IgD-negative memory B cell (primary cell): ENCODE measurements at regions not wholly inside any gene's neighbourhood (a gene's known extent, or its start where the extent isn't known, plus 50 kb on each side); places are given as distances from the start of the nearest gene placed in this dataset.

Experiments used
- H3K27ac Mint-ChIP-seq, 3 donors: one replicate each; pipeline ENCODE4 v1.8.0; 2020 to 2022; ENCODE audit warnings: mild to moderate bottlenecking in 3 of 3, mixed read lengths in 3 of 3, moderate library complexity in 1 of 3
- H3K27me3 Mint-ChIP-seq: one replicate; pipeline ENCODE4 v1.8.0; 2021; ENCODE audit warnings: mixed read lengths
- H3K36me3 Mint-ChIP-seq: one replicate; pipeline ENCODE4 v1.8.0; 2020; ENCODE audit warnings: mild to moderate bottlenecking, mixed read lengths
- H3K4me1 Mint-ChIP-seq, 3 donors: one replicate each; pipeline ENCODE4 v1.8.0; 2020 to 2022; ENCODE audit warnings: mixed read lengths in 3 of 3, mild to moderate bottlenecking in 1 of 3
- H3K4me3 Mint-ChIP-seq, 4 donors: one replicate each; pipeline ENCODE4 v1.8.0; 2020 to 2022; ENCODE audit warnings: mild to moderate bottlenecking in 4 of 4, mixed read lengths in 4 of 4, moderate library complexity in 3 of 4
- H3K9me3 Mint-ChIP-seq, 3 donors: one replicate each; pipeline ENCODE4 v1.8.0; 2020 to 2021; ENCODE audit warnings: mixed read lengths in 3 of 3, mild to moderate bottlenecking in 1 of 3

DNA sequence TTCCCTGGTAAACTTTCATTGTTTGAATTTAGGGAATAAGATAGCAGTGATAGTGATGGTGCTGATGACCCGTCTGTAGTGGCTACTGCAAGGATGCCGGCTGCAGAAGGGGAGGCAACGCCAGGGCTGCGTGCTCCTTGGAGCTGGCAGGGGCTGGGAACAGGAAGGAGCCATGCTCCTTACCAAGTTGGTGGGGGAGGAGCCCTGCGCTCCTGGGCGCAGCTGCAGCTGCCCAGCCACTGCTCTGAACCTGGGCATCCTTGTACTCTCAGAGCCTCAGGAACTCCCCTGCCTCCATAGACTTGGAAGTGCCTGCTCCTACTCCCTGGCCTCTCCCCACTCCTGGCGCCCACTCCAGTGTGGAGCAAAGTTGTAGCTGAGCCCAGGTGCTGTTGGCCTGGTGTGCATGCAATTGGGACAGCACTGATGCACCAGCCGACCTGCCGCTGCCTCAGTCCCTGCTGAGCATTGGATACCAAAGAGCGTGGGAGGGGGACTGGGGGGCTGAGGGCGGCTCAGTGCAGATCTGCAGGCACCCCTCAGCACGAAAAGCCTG, 585.1 kb upstream of the FAM174A start:
- Mint-ChIP-seq H3K36me3 (no peaks in the 10 kb centered on the region), H3K4me3 (no peak overlapping the region), H3K9me3 (peaks cover 0 to 4% (median 0%) of the 10 kb centered on the region in 3 donors), H3K27me3 (no peaks in the 10 kb centered on the region), H3K27ac (no peak overlapping the region), H3K4me1 (no peaks in the 10 kb centered on the region)

DNA sequence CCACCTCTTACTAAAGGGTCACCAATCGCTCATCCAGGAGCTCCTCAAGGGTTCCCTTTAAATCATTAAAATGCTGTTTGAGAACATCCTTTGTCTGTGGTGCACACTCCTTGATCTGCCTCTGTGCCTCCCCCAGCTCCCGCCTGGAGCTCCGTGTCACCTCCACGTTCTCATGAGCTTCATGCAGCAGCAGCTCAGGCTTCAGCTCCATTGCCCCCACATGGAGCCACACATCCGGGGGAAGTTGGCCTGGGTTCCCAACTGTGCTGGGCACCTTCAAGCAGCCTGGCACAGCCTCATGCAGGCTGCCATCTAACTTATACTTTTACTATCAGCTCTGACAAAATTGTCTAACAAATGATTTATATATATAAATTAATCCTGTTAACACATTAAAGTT, 585.8 kb upstream of the FAM174A start:
- Mint-ChIP-seq H3K4me3 (no peak overlapping the region), H3K4me1 (no peaks in the 10 kb centered on the region), H3K27me3 (no peaks in the 10 kb centered on the region), H3K36me3 (no peaks in the 10 kb centered on the region), H3K9me3 (no peaks in the 10 kb centered on the region), H3K27ac (no peak overlapping the region)

DNA sequence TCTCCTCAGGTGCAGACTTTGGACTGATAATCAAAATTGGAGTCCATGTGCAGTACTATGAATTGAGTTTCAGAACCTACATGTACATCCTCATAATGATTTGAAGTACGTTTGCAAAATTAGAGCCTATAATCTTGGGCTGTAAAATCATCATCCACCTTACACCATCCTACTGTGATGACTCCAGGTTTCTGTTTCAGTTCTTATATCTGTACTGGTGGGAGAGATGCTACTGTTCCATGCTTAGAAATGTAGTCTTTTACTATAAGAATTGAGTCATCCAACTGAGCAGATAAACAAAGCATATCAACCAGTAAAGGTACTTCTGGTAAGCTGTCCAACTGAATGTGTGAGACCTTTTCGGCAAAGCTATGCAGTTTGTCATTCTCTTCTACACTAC, 586.3 kb upstream of the FAM174A start:
- no peaks in the 10 kb centered on the region for H3K27me3 Mint-ChIP-seq
- H3K4me3 Mint-ChIP-seq: no peak overlapping the region
- H3K9me3 Mint-ChIP-seq: no peaks in the 10 kb centered on the region
- no peaks in the 10 kb centered on the region for H3K4me1 Mint-ChIP-seq
- no peaks in the 10 kb centered on the region for H3K36me3 Mint-ChIP-seq
- no peak overlapping the region for H3K27ac Mint-ChIP-seq

DNA sequence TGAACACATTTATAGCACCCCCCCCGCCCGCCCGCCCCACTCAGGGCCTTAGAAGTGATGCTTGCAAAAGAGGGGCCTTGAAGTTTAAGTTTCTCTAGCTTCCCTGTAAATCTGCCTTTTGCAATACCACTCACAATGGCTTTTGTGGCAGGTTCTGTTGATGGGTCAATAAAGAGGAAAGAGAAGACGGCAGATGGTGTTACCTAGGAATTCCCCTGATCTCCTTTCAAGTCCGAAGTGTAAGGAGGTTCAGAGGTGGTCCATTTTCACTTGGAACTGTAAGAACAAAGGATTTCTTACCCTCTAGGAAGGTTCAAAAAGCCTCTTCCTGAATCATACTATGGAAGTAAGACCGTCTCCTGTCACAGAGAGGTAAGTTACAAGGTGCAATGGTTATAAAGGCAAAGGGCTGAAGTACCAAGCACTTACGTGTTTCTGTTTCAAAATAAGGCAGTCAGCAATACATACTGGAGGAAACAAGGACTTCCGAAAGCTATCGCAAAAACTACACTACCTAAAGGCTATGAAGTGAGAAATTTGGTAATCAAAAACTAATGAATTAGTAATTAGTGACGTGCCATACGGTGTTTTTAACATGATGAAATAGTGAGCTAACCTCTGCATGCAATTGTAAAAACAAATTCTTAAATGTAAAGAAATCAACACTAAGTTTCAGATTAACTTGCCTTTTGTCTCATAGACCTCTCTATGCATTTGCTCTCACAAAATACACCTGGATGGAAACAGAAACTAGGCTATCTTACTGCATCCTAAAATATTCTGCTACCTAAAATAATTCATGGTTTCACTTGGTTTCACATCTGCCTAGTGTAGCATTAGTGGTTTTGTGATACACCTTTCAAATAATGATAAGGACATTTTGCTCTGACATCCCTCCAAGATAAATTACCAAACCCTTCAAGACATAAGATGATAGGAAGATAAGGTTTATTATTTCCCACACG, 589.4 kb upstream of the FAM174A start:
- Mint-ChIP-seq H3K4me3 (no peak overlapping the region), H3K27me3 (no peaks in the 10 kb centered on the region), H3K4me1 (no peaks in the 10 kb centered on the region), H3K36me3 (no peaks in the 10 kb centered on the region), H3K27ac (no peak overlapping the region), H3K9me3 (no peaks in the 10 kb centered on the region)

DNA sequence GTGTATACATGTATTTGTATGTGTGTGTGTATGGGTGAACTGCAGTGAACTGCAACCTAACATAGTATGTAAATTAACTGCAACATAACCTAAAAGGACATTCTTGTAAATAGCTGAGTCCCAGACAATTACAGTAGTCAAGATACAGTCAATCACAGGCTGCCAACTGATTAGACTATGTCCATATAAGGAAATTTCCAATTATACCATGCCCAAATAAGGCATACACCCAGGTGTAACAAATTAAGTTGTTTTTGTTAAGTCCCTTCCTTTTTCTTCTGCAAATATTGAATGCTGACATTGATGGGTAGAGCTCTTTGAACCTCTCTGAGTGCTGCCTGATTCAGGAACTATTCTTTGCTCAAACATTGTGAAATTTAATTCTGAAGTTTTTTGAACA, 594.6 kb upstream of the FAM174A start:
- H3K36me3 Mint-ChIP-seq: no peaks in the 10 kb centered on the region
- no peak overlapping the region for H3K27ac Mint-ChIP-seq
- H3K27me3 Mint-ChIP-seq: no peaks in the 10 kb centered on the region
- no peak overlapping the region for H3K4me3 Mint-ChIP-seq
- H3K9me3 Mint-ChIP-seq: no peaks in the 10 kb centered on the region
- H3K4me1 Mint-ChIP-seq: no peaks in the 10 kb centered on the region

DNA sequence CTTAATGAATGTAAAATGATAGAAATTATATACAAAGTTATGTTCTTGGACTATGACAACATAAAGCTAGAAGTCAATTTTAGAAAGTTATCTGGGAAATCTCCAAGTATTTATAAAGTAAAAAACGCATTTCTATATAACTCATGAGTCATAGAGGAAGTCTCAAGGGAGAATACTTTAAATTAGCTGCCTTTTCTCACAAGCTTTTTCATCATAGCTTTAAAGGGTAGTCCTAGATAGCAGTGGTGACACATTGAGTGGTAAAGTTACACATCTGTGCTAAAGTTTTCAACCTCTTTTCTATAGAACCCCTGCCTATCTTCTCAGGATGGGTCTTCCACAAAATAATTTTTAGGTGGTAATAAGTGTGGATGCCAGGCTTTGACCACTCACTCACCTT, 598.3 kb upstream of the FAM174A start:
- H3K36me3 Mint-ChIP-seq: no peaks in the 10 kb centered on the region
- no peak overlapping the region for H3K4me3 Mint-ChIP-seq
- H3K27ac Mint-ChIP-seq: no peak overlapping the region
- H3K27me3 Mint-ChIP-seq: no peaks in the 10 kb centered on the region
- H3K4me1 Mint-ChIP-seq: no peaks in the 10 kb centered on the region
- peaks cover 0 to 3% (median 0%) of the 10 kb centered on the region in 3 donors for H3K9me3 Mint-ChIP-seq

DNA sequence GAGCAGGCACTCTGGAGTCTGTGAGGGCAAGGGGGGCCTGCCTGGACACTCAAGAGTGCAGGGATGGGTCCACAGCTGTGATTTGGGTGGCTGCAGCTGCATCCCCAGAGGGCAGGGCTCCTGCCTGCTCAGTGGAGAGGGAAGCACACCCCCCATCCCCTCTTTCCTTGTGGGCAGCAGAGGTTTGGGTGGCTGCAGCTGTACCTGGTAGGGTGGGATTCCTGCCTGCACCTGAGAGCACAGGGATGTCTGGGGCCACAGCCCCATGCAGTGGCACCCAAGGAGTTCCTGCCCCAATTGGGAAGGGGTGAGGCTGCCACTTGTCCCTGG, 605.4 kb upstream of the FAM174A start:
- H3K4me3 Mint-ChIP-seq: no peak overlapping the region
- H3K4me1 Mint-ChIP-seq: no peaks in the 10 kb centered on the region
- H3K36me3 Mint-ChIP-seq: no peaks in the 10 kb centered on the region
- H3K27me3 Mint-ChIP-seq: no peaks in the 10 kb centered on the region
- H3K27ac Mint-ChIP-seq: no peak overlapping the region
- peaks cover 0 to 4% (median 0%) of the 10 kb centered on the region in 3 donors for H3K9me3 Mint-ChIP-seq

DNA sequence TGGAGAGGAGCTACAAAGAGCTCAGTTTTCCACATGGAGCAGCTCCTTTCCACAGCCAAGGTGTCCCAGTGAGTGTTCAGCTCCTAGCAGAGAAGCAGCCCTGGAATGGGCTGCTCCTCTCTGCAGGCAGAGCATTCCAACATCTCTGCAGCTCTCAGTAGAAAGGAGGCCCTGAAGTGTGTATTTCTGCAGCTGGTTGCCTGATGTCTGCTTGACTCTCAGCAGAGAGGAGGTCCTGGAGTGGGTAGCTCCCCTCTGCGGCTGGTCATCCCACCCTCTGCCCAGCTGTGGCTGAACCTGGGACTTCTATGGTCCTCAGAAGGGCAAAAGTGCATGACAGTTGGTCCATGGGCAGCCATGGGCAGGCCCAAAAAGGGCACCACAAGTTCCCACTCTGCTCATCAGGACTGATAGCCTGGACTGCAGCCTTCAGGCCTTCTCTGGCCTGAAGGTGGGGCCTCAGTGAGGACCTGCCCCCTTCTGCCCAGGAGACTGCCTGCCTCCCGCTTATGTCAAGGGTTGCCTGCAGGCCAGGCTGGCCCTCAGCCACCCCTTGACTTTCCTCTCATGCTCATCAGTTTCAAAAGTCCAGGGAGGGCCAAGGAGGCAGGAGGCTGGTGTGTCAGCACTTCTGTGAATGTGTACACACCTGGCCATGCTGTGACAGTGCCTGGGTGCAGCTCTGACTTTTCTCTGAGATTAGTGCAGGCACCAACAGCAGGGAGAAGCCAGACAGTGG, 605.9 kb upstream of the FAM174A start:
- peaks cover 0 to 4% (median 0%) of the 10 kb centered on the region in 3 donors for H3K9me3 Mint-ChIP-seq
- no peaks in the 10 kb centered on the region for H3K4me1 Mint-ChIP-seq
- no peaks in the 10 kb centered on the region for H3K27me3 Mint-ChIP-seq
- H3K36me3 Mint-ChIP-seq: no peaks in the 10 kb centered on the region
- no peak overlapping the region for H3K4me3 Mint-ChIP-seq
- no peak overlapping the region for H3K27ac Mint-ChIP-seq

DNA sequence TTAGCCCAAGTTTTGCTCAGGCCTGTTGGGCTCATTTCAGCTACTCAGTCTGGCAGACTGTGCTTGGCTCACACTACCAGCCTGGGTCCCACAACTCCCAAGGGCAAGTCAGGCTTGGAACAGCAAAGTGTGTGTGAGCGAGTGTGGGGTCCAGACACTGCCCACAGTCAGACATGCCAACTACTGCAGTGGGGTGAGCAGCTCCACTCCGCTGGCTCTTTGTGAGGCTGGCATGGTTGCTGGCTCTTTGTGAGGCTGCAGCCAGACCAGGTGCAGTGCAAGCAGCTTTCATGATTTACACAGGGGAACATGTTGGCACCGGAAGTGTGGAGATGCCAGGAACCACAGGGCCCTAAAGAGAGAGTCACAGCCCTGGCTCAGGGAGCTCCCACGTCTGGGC, 606.7 kb upstream of the FAM174A start:
- Mint-ChIP-seq H3K27ac (no peak overlapping the region), H3K9me3 (peaks cover 0 to 4% (median 0%) of the 10 kb centered on the region in 3 donors), H3K36me3 (no peaks in the 10 kb centered on the region), H3K27me3 (no peaks in the 10 kb centered on the region), H3K4me1 (no peaks in the 10 kb centered on the region), H3K4me3 (no peak overlapping the region)

DNA sequence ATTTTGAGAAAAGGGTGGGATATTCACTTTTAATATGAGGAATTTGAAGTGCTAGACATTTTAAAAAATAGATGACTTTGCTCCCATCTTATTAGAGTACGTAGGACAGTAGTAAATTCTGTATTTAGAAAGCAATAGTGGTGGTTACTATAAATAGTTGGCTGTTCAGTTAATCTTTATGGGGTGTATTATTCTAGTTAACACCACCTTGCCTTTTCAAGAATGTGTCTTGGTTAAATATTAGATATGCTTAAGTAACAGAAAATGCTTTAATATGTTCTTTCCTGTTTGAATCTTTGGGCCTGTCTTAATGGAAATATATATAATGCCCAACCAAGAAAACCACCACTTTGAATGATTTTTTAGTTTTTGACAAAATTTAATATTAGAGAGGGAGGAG, 608.7 kb upstream of the FAM174A start:
- Mint-ChIP-seq H3K27ac (no peak overlapping the region), H3K36me3 (no peaks in the 10 kb centered on the region), H3K4me3 (no peak overlapping the region), H3K9me3 (peaks cover 0 to 1% (median 0%) of the 10 kb centered on the region in 3 donors), H3K4me1 (no peaks in the 10 kb centered on the region), H3K27me3 (no peaks in the 10 kb centered on the region)

DNA sequence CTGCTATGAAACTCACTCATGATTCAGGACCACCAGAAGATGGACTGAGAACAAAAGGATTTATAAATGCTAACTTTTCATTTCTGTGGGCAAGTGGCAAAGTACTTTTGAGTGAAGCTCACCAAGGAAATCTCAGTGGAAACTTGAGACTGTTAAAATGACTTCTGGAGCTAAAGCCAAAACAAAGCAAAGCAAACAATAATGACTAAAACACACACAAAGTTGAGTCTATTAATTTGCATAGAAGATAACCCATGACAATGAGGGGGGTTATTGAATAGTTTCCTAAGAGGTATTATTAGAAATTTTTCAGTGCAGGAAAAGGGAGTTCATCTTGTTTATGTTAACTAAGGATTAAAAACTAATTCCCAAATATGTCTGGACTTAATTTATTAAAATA, 612.8 kb upstream of the FAM174A start:
- no peak overlapping the region for H3K27ac Mint-ChIP-seq
- H3K9me3 Mint-ChIP-seq: no peaks in the 10 kb centered on the region
- no peaks in the 10 kb centered on the region for H3K36me3 Mint-ChIP-seq
- H3K4me1 Mint-ChIP-seq: no peaks in the 10 kb centered on the region
- H3K4me3 Mint-ChIP-seq: no peak overlapping the region
- no peaks in the 10 kb centered on the region for H3K27me3 Mint-ChIP-seq

DNA sequence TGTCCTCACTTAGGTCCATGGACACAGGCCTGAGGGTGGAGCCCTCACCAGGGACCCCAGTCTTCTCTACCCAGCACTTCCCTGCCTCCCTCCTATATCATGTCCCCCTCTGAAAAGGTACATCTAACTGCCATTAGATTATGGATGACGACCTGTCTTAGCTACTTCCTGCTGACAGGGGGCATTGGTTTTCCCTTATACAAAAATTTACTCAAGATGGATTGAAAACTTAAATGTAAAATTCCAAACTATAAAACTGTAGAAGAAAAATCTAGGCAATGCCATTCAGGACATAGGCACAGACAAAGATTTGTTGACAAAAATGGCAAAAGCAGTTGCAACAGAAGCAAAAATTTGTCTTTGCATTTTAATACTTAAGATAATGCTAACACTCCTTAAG, 623.2 kb upstream of the FAM174A start:
- Mint-ChIP-seq H3K9me3 (peaks cover 0 to 5% (median 3%) of the 10 kb centered on the region in 3 donors), H3K4me1 (no peaks in the 10 kb centered on the region), H3K36me3 (no peaks in the 10 kb centered on the region)

DNA sequence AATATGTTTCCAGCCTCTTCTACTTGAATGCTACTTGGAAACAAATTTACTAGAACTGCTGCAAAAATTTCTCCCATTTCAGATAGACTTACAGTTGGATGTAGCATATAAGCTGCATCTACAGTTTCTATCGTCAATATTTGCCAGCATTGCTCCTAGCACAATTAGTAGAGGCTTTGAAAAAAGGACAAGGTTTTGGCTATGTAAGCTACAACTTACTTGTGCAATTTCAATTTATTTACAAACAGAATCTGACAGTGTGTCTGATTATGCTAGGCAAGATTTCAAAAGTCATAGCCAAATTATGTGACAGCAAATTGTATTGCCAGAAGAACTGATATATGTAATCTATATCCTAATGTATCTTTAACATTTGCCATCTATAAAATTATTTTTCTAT, 628.4 kb upstream of the FAM174A start:
- no peak overlapping the region for H3K4me3 Mint-ChIP-seq
- no peaks in the 10 kb centered on the region for H3K4me1 Mint-ChIP-seq
- H3K27ac Mint-ChIP-seq: no peak overlapping the region
- H3K36me3 Mint-ChIP-seq: no peaks in the 10 kb centered on the region
- H3K9me3 Mint-ChIP-seq: peaks cover 0 to 7% (median 5%) of the 10 kb centered on the region in 3 donors
- H3K27me3 Mint-ChIP-seq: no peaks in the 10 kb centered on the region

More for the DNA sequence above, 623.2 kb upstream of the FAM174A start:
- Mint-ChIP-seq H3K27ac (no peak overlapping the region), H3K27me3 (no peaks in the 10 kb centered on the region), H3K4me3 (no peak overlapping the region)

DNA sequence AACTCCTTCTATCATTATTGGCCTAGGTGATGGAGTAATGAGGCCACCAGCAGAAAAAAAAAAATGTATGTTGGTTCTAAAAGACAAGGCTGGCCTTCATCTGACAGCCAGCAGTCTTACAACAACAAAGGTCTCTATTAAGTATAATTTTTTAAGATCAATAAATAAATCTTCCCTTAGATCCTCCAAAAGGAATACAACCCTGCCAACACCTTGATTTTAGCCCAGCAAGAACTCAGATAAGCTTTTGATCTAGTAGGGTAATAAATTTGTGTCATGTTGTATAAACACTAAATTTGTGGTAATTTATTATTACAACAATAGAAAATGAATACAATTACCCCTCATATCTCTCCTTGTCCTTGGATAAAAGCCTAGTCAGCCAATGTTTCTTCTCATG, 633.2 kb upstream of the FAM174A start:
- Mint-ChIP-seq H3K36me3 (no peaks in the 10 kb centered on the region), H3K27ac (no peak overlapping the region), H3K4me1 (no peaks in the 10 kb centered on the region), H3K9me3 (peaks cover 0 to 3% (median 0%) of the 10 kb centered on the region in 3 donors), H3K27me3 (no peaks in the 10 kb centered on the region), H3K4me3 (no peak overlapping the region)

DNA sequence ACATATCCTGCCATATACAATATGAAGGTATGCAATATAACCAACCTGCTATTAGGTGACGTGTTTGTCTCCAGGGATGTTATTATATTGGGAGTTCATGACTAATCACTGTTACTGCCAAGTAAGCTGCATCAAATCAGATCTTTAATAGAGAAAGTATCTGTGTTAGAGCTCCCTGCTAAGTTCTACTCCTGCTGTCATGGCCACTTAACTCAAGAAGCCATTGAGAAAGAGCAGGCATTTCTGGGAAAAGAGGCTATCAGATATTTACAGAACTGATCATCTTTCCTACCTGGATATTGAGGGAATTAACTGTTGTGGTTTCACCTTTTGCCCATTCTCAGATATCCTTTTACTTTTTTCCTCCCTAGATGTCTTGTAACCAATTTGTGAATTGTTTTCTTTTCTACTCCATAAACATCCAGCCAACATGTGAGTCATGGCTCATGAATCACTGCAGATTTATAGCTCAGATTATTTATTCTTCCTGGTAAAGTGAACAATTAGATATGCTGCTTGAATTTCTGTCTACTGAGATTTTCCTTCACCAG, 634.8 kb upstream of the FAM174A start:
- H3K4me3 Mint-ChIP-seq: no peak overlapping the region
- H3K27ac Mint-ChIP-seq: no peak overlapping the region
- no peaks in the 10 kb centered on the region for H3K27me3 Mint-ChIP-seq
- H3K4me1 Mint-ChIP-seq: no peaks in the 10 kb centered on the region
- peaks cover 0 to 3% (median 0%) of the 10 kb centered on the region in 3 donors for H3K9me3 Mint-ChIP-seq
- no peaks in the 10 kb centered on the region for H3K36me3 Mint-ChIP-seq
